H9 (cell line): ENCODE measurements at regions not wholly inside any gene's neighbourhood (a gene's known extent, or its start where the extent isn't known, plus 50 kb on each side); places are given as distances from the start of the nearest gene placed in this dataset.

Experiments used
- DNase-seq: peaks from one replicate; pipeline ENCODE4 v3.0.0-alpha.2; 2017
- H2AFZ ChIP-seq: one replicate; pipeline ENCODE4 v1.6.1; 2013; ENCODE audit warnings: mild to moderate bottlenecking, low read length, control low read depth, moderate library complexity
- H2AK5ac ChIP-seq: 2 replicates; pipeline ENCODE4 v1.6.1; 2013; ENCODE audit warnings: low read length, control low read depth, mixed read lengths; ENCODE audit not compliant: insufficient read length
- H2BK120ac ChIP-seq: one replicate; pipeline ENCODE4 v1.6.1; 2013; ENCODE audit warnings: low read depth, mild to moderate bottlenecking, low read length, control low read depth, inconsistent platforms; ENCODE audit not compliant: poor library complexity, severe bottlenecking
- H2BK12ac ChIP-seq: 2 replicates; pipeline ENCODE4 v1.6.1; 2013; ENCODE audit warnings: low read length, control low read depth, mixed read lengths, low read depth; ENCODE audit not compliant: insufficient read length
- H2BK15ac ChIP-seq: 2 replicates; pipeline ENCODE4 v1.6.1; 2013; ENCODE audit warnings: low read depth, low read length, control low read depth
- H2BK20ac ChIP-seq: one replicate; pipeline ENCODE4 v1.6.1; 2013; ENCODE audit warnings: low read depth, mild to moderate bottlenecking, low read length, control low read depth, inconsistent platforms; ENCODE audit not compliant: poor library complexity, severe bottlenecking
- H2BK5ac ChIP-seq: 2 replicates; pipeline ENCODE4 v1.6.1; 2013; ENCODE audit warnings: low read length, control low read depth, mixed read lengths; ENCODE audit not compliant: insufficient read length
- H3K14ac ChIP-seq: 2 replicates; pipeline ENCODE4 v1.6.1; 2013; ENCODE audit warnings: low read length, control low read depth; ENCODE audit not compliant: insufficient read depth
- H3K18ac ChIP-seq: 2 replicates; pipeline ENCODE4 v1.6.1; 2013; ENCODE audit warnings: low read depth, mild to moderate bottlenecking, mixed read lengths, low read length, control low read depth; ENCODE audit not compliant: insufficient read length
- H3K23ac ChIP-seq: 2 replicates; pipeline ENCODE4 v1.6.1; 2013; ENCODE audit warnings: low read length, control low read depth, mixed read lengths, low read depth; ENCODE audit not compliant: insufficient read length
- H3K23me2 ChIP-seq: 2 replicates; pipeline ENCODE4 v1.6.1; 2013; ENCODE audit warnings: low read depth, mild to moderate bottlenecking, mixed read lengths, low read length, control low read depth; ENCODE audit not compliant: insufficient read length, poor library complexity, severe bottlenecking
- H3K27ac ChIP-seq: 2 replicates; pipeline ENCODE4 v1.5.1; 2013; ENCODE audit warnings: low read length, control low read depth, mixed read lengths, low read depth; ENCODE audit not compliant: insufficient read length
- H3K27me3 ChIP-seq: 2 replicates; pipeline ENCODE4 v1.6.1; 2013; ENCODE audit warnings: low read length, control low read depth, inconsistent platforms; ENCODE audit not compliant: insufficient read depth
- H3K4ac ChIP-seq: 2 replicates; pipeline ENCODE4 v1.6.1; 2013; ENCODE audit warnings: low read depth, mild to moderate bottlenecking, control low read depth, inconsistent platforms, low read length, moderate library complexity
- H3K4me1 ChIP-seq: 2 replicates; pipeline ENCODE4 v1.6.1; 2013; ENCODE audit warnings: low read length, control low read depth, inconsistent platforms; ENCODE audit not compliant: insufficient read depth
- H3K4me2 ChIP-seq: 2 replicates; pipeline ENCODE4 v1.6.1; 2013; ENCODE audit warnings: low read length, control low read depth, mixed read lengths; ENCODE audit not compliant: insufficient read length, insufficient read depth
- H3K56ac ChIP-seq: 2 replicates; pipeline ENCODE4 v1.6.1; 2013; ENCODE audit warnings: low read depth, mild to moderate bottlenecking, mixed read lengths, low read length, control low read depth; ENCODE audit not compliant: insufficient read length
- H3K79me1 ChIP-seq: 2 replicates; pipeline ENCODE4 v1.6.1; 2013; ENCODE audit warnings: low read depth, mild to moderate bottlenecking, moderate library complexity, low read length, control low read depth, inconsistent platforms; ENCODE audit not compliant: insufficient read depth, poor library complexity, severe bottlenecking
- H3K79me2 ChIP-seq: 2 replicates; pipeline ENCODE4 v1.6.1; 2013; ENCODE audit warnings: low read length, control low read depth, inconsistent platforms; ENCODE audit not compliant: insufficient read depth
- H3K9ac ChIP-seq: 2 replicates; pipeline ENCODE4 v1.6.1; 2013; ENCODE audit warnings: low read length, control low read depth, mixed read lengths; ENCODE audit not compliant: insufficient read length; ENCODE audit errors: extremely low read depth
- H3K9me3 ChIP-seq: one replicate; pipeline ENCODE4 v1.6.1; 2013; ENCODE audit warnings: low read depth, low read length, inconsistent platforms; ENCODE audit not compliant: control insufficient read depth
- H3T11ph ChIP-seq: one replicate; pipeline ENCODE4 v1.6.1; 2013; ENCODE audit warnings: mild to moderate bottlenecking, low read length, control low read depth, inconsistent platforms
- H4K20me1 ChIP-seq: one replicate; pipeline ENCODE4 v1.6.1; 2013; ENCODE audit not compliant: control insufficient read depth, insufficient read length, insufficient read depth
- H4K5ac ChIP-seq: 2 replicates; pipeline ENCODE4 v1.6.1; 2013; ENCODE audit warnings: low read depth, mild to moderate bottlenecking, mixed read lengths, low read length, control low read depth; ENCODE audit not compliant: insufficient read length
- H4K8ac ChIP-seq: replicated peaks from 2 replicates; pipeline ENCODE4 v1.6.1; 2013; ENCODE audit warnings: low read length, control low read depth, mixed read lengths, low read depth; ENCODE audit not compliant: insufficient read length
- H4K91ac ChIP-seq: 2 replicates; pipeline ENCODE4 v1.6.1; 2013; ENCODE audit warnings: low read depth, mild to moderate bottlenecking, moderate library complexity, mixed read lengths, low read length, control low read depth; ENCODE audit not compliant: insufficient read length
- H3K27ac Mint-ChIP-seq, 3 experiments: 2 replicates in 2 of 3; 3 replicates in 1 of 3; pipeline ENCODE4 v1.8.0; 2020 to 2021; ENCODE audit warnings: mixed read lengths in 3 of 3, mild to moderate bottlenecking in 1 of 3, moderate library complexity in 1 of 3
- H3K27me3 Mint-ChIP-seq: 2 replicates; pipeline ENCODE4 v1.8.0; 2021; ENCODE audit warnings: low read depth, mild to moderate bottlenecking, moderate library complexity, mixed read lengths
- H3K36me3 Mint-ChIP-seq, 3 experiments: 2 replicates in 2 of 3; 3 replicates in 1 of 3; pipeline ENCODE4 v1.8.0; 2020 to 2021; ENCODE audit warnings: low read depth in 3 of 3, mixed read lengths in 3 of 3; ENCODE audit not compliant: insufficient read depth in 1 of 3
- H3K4me1 Mint-ChIP-seq, 2 experiments: 2 replicates each; pipeline ENCODE4 v1.8.0; 2020; ENCODE audit warnings: mixed read lengths in 2 of 2
- H3K4me3 Mint-ChIP-seq, 2 experiments: 2 replicates in 1 of 2; 3 replicates in 1 of 2; pipeline ENCODE4 v1.8.0; 2020 to 2021; ENCODE audit warnings: mild to moderate bottlenecking in 2 of 2, mixed read lengths in 2 of 2, moderate library complexity in 1 of 2
- H3K9me3 Mint-ChIP-seq, 2 experiments: 2 replicates in 1 of 2; 3 replicates in 1 of 2; pipeline ENCODE4 v1.8.0; 2020; ENCODE audit warnings: mild to moderate bottlenecking in 2 of 2, mixed read lengths in 2 of 2, moderate library complexity in 1 of 2
- CTCF ChIP-seq: fragments of 200-600 bp; sonication (generic); conservative IDR thresholded peaks from 3 replicates; pipeline ENCODE4 v1.8.0; 2021; ENCODE audit warnings: antibody characterized with exemption, mild to moderate bottlenecking
- WGBS: extraction: QIAGEN DNeasy Blood & Tissue Kit; methylation state at CpG from one replicate; pipeline ENCODE4 v1.1.7; 2013; ENCODE audit warnings: missing lambda C conversion rate, low lambda C conversion rate, mixed read lengths; ENCODE audit not compliant: insufficient read length; ENCODE audit errors: extremely low coverage; 5-methylcytosine and 5-hydroxymethylcytosine counted together

GRCh38 chr12:105980085-105980484 is 158.7 kb downstream of the NUAK1 start:
- Histone ChIP-seq H3K14ac (no peak overlapping the region), H2BK20ac (no peak overlapping the region), H3K23ac (no peak overlapping the region), H2BK15ac (no peak overlapping the region), H2AFZ (no peak overlapping the region), H3K4me2 (no peak overlapping the region), H3K9ac (no peak overlapping the region), H4K5ac (no peak overlapping the region), H2BK5ac (no peak overlapping the region), H3K4me1 (peaks cover 3% of the 10 kb centered on the region; the same call in 1 of the 2 replicates), H3K27me3 (no peaks in the 10 kb centered on the region), H3K23me2 (no peaks in the 10 kb centered on the region), H3K79me1 (no peaks in the 10 kb centered on the region), H3K27ac (no peak overlapping the region), H4K20me1 (no peaks in the 10 kb centered on the region), H2BK120ac (no peak overlapping the region), H3T11ph (no peak overlapping the region), H4K91ac (no peak overlapping the region), H3K79me2 (no peaks in the 10 kb centered on the region), H3K56ac (no peak overlapping the region), H2AK5ac (no peak overlapping the region), H2BK12ac (no peak overlapping the region), H3K18ac (no peak overlapping the region), H4K8ac (no peak overlapping the region), H3K4ac (no peak overlapping the region), H3K9me3 (no peaks in the 10 kb centered on the region)
- Mint-ChIP-seq H3K4me1 (peaks cover 10 to 11% of the 10 kb centered on the region in 2 experiments), H3K36me3 (no peaks in the 10 kb centered on the region), H3K4me3 (no peak overlapping the region), H3K27me3 (no peaks in the 10 kb centered on the region), H3K9me3 (no peaks in the 10 kb centered on the region), H3K27ac (no peak overlapping the region)
- DNase-seq, result no peak
- TF ChIP-seq CTCF, result no peak
- WGBS, result no CpG with 5 or more reads among the region's 1 CpG
